Natural killer cell (primary cell): ENCODE measurements at regions not wholly inside any gene's neighbourhood (a gene's known extent, or its start where the extent isn't known, plus 50 kb on each side); places are given as distances from the start of the nearest gene placed in this dataset.

Experiments used
- ATAC-seq, 3 donors: fragments of 150-1000 bp in 2 of 3; fragments of 200-7000 bp in 1 of 3; cut with Tn5 transposase; 1 replicate in 1 of 3; 2 replicates in 2 of 3; pipeline ENCODE4 v1.10.0; 2021; ENCODE audit warnings: mild to moderate bottlenecking in 2 of 3, moderate library complexity in 2 of 3
- DNase-seq, 2 donors: peaks; one replicate each; pipeline versions ENCODE4 v3.0.0 to v3.0.0-alpha.2; 2013 to 2021; ENCODE audit warnings: mixed read lengths in 1 of 2
- H3K27ac ChIP-seq: one replicate; pipeline ENCODE4 v1.5.1; 2013; ENCODE audit warnings: mild to moderate bottlenecking, low read length
- H3K27me3 ChIP-seq: one replicate; pipeline ENCODE4 v1.6.1; 2013; ENCODE audit warnings: low read length; ENCODE audit not compliant: control insufficient read depth, insufficient read depth
- H3K36me3 ChIP-seq: one replicate; pipeline ENCODE4 v1.6.1; 2013; ENCODE audit warnings: low read length; ENCODE audit not compliant: control insufficient read depth, insufficient read depth
- H3K4me1 ChIP-seq: one replicate; pipeline ENCODE4 v1.6.1; 2013; ENCODE audit warnings: low read length; ENCODE audit not compliant: control insufficient read depth, insufficient read depth
- H3K4me3 ChIP-seq: one replicate; pipeline ENCODE4 v1.5.1; 2013; ENCODE audit warnings: low read length
- H3K9me3 ChIP-seq: one replicate; pipeline ENCODE4 v1.6.1; 2013; ENCODE audit warnings: low read length; ENCODE audit not compliant: control insufficient read depth, insufficient read depth
- H3K27ac Mint-ChIP-seq, 2 donors: one replicate each; pipeline ENCODE4 v1.8.0; 2022; ENCODE audit warnings: mild to moderate bottlenecking in 2 of 2, mixed read lengths in 2 of 2, moderate library complexity in 1 of 2
- H3K27me3 Mint-ChIP-seq, 2 donors: one replicate each; pipeline ENCODE4 v1.8.0; 2022; ENCODE audit warnings: low read depth in 2 of 2, mixed read lengths in 2 of 2
- H3K36me3 Mint-ChIP-seq: one replicate; pipeline ENCODE4 v1.8.0; 2022; ENCODE audit warnings: mixed read lengths
- H3K4me1 Mint-ChIP-seq, 2 donors: one replicate each; pipeline ENCODE4 v1.8.0; 2022; ENCODE audit warnings: mixed read lengths in 2 of 2
- H3K4me3 Mint-ChIP-seq: one replicate; pipeline ENCODE4 v1.8.0; 2022; ENCODE audit warnings: mild to moderate bottlenecking, moderate library complexity, mixed read lengths
- H3K9me3 Mint-ChIP-seq, 2 donors: one replicate each; pipeline ENCODE4 v1.8.0; 2022; ENCODE audit warnings: mixed read lengths in 2 of 2
- CTCF ChIP-seq: fragments of 200-600 bp; IDR thresholded peaks from one replicate; pipeline ENCODE4 v1.8.0; 2022; ENCODE audit warnings: antibody characterized with exemption
- WGBS: methylation state at CpG from one replicate; pipeline ENCODE4 v1.1.7; 2013; ENCODE audit warnings: missing lambda C conversion rate; ENCODE audit not compliant: insufficient coverage; 5-methylcytosine and 5-hydroxymethylcytosine counted together
- intact Hi-C: fragments of 100-400 bp; cut with micrococcal nuclease; formaldehyde crosslinking; loops from one replicate; pipeline ENCODE4 v1.14.2; 2022

GRCh38 chr13:39251340-39251739 lies 213.1 kb downstream of the NHLRC3 start:
- Mint-ChIP-seq H3K4me3 (no peak overlapping the region), H3K27ac (no peak overlapping the region)

GRCh38 chr13:39253774-39254173 lies 215.5 kb downstream of the NHLRC3 start:
- no peak overlapping the region for H3K27ac ChIP-seq
- no peak for DNase-seq
- no peak overlapping the region for H3K4me3 Mint-ChIP-seq
- H3K36me3 ChIP-seq, result no peaks in the 10 kb centered on the region
- no peak for TF ChIP-seq CTCF
- H3K4me1 ChIP-seq, result no peaks in the 10 kb centered on the region
- 29% methylated on average over 2 of the region's 3 CpGs for WGBS
- H3K4me1 Mint-ChIP-seq, result no peaks in the 10 kb centered on the region
- H3K9me3 Mint-ChIP-seq, result peaks cover 0 to 2% of the 10 kb centered on the region in 2 donors
- H3K9me3 ChIP-seq, result no peaks in the 10 kb centered on the region
- intact Hi-C loops, result no loop called here
- no peaks in the 10 kb centered on the region for H3K27me3 Mint-ChIP-seq
- ATAC-seq, result no peak
- no peak overlapping the region for H3K27ac Mint-ChIP-seq
- no peaks in the 10 kb centered on the region for H3K36me3 Mint-ChIP-seq
- no peaks in the 10 kb centered on the region for H3K27me3 ChIP-seq
- H3K4me3 ChIP-seq, result no peak overlapping the region

More at GRCh38 chr13:39251340-39251739, 213.1 kb downstream of the NHLRC3 start:
- ATAC-seq (no peak), DNase-seq (no peak)
- H3K27ac ChIP-seq, result no peak overlapping the region
- Mint-ChIP-seq H3K27me3 (no peaks in the 10 kb centered on the region), H3K9me3 (peaks cover 0 to 2% of the 10 kb centered on the region in 2 donors), H3K4me1 (no peaks in the 10 kb centered on the region), H3K36me3 (no peaks in the 10 kb centered on the region)
- no peaks in the 10 kb centered on the region for H3K9me3 ChIP-seq
- no peak for TF ChIP-seq CTCF
- 98% methylated on average over 6 of the region's 8 CpGs for WGBS
- no peak overlapping the region for H3K4me3 ChIP-seq
- H3K4me1 ChIP-seq, result no peaks in the 10 kb centered on the region
- H3K27me3 ChIP-seq, result no peaks in the 10 kb centered on the region
- no peaks in the 10 kb centered on the region for H3K36me3 ChIP-seq
- intact Hi-C loops, result no loop called here

GRCh38 chr13:39254601-39255000 lies 216.3 kb downstream of the NHLRC3 start:
- no peak for TF ChIP-seq CTCF
- Histone ChIP-seq H3K9me3 (no peaks in the 10 kb centered on the region), H3K27ac (no peak overlapping the region), H3K4me1 (no peaks in the 10 kb centered on the region), H3K36me3 (no peaks in the 10 kb centered on the region), H3K27me3 (no peaks in the 10 kb centered on the region), H3K4me3 (no peak overlapping the region)
- DNase-seq (no peak), ATAC-seq (no peak)
- Mint-ChIP-seq H3K27ac (no peak overlapping the region), H3K4me1 (no peaks in the 10 kb centered on the region), H3K9me3 (peaks cover 0 to 2% of the 10 kb centered on the region in 2 donors), H3K4me3 (no peak overlapping the region), H3K36me3 (no peaks in the 10 kb centered on the region), H3K27me3 (no peaks in the 10 kb centered on the region)
- intact Hi-C loops, result no loop called here
- 84% methylated on average over 5 of the region's 5 CpGs for WGBS

GRCh38 chr13:39257642-39258041 lies 219.4 kb downstream of the NHLRC3 start:
- TF ChIP-seq CTCF, result no peak
- no peaks in the 10 kb centered on the region for H3K4me1 ChIP-seq
- H3K4me3 ChIP-seq, result no peak overlapping the region
- Mint-ChIP-seq H3K27ac (no peak overlapping the region), H3K9me3 (no peaks in the 10 kb centered on the region), H3K4me3 (no peak overlapping the region), H3K4me1 (no peaks in the 10 kb centered on the region), H3K36me3 (no peaks in the 10 kb centered on the region), H3K27me3 (no peaks in the 10 kb centered on the region)
- H3K9me3 ChIP-seq, result no peaks in the 10 kb centered on the region
- WGBS, result 92% methylated on average over 3 of the region's 3 CpGs
- no peaks in the 10 kb centered on the region for H3K36me3 ChIP-seq
- no peak for ATAC-seq
- DNase-seq, result no peak
- H3K27me3 ChIP-seq, result no peaks in the 10 kb centered on the region
- H3K27ac ChIP-seq, result no peak overlapping the region
- intact Hi-C loops, result no loop called here
